Endodermal cell (in vitro differentiated cells): ENCODE measurements at regions not wholly inside any gene's neighbourhood (a gene's known extent, or its start where the extent isn't known, plus 50 kb on each side); places are given as distances from the start of the nearest gene placed in this dataset.

Source experiments
- DNase-seq: peaks from one replicate; pipeline ENCODE4 v3.0.0-alpha.2; 2017
- H3K27ac ChIP-seq: 2 replicates; pipeline ENCODE4 v1.5.1; 2013; ENCODE audit warnings: mild to moderate bottlenecking, low read depth, low read length, moderate library complexity
- H3K27me3 ChIP-seq: 2 replicates; pipeline ENCODE4 v1.6.1; 2013; ENCODE audit warnings: mild to moderate bottlenecking, low read length, moderate library complexity; ENCODE audit not compliant: insufficient read depth, control insufficient read depth, poor library complexity, severe bottlenecking
- H3K36me3 ChIP-seq: 2 replicates; pipeline ENCODE4 v1.7.0; 2013; ENCODE audit warnings: mild to moderate bottlenecking, low read length, moderate library complexity; ENCODE audit not compliant: control insufficient read depth, insufficient read depth
- H3K4me1 ChIP-seq: one replicate; pipeline ENCODE4 v1.7.0; 2013; ENCODE audit warnings: low read length; ENCODE audit not compliant: control insufficient read depth, insufficient read depth
- H3K4me3 ChIP-seq: 2 replicates; pipeline ENCODE4 v1.5.1; 2013; ENCODE audit warnings: mild to moderate bottlenecking, low read length, moderate library complexity
- H3K9ac ChIP-seq: 2 replicates; pipeline ENCODE4 v1.6.1; 2013; ENCODE audit warnings: mild to moderate bottlenecking, low read length, moderate library complexity; ENCODE audit not compliant: poor library complexity, severe bottlenecking; ENCODE audit errors: extremely low read depth
- H3K9me3 ChIP-seq: 2 replicates; pipeline ENCODE4 v1.6.1; 2013; ENCODE audit warnings: mild to moderate bottlenecking, low read length, moderate library complexity; ENCODE audit not compliant: control insufficient read depth
- H3K27ac Mint-ChIP-seq: 2 replicates; pipeline ENCODE4 v1.8.0; 2020; ENCODE audit warnings: mixed read lengths
- H3K27me3 Mint-ChIP-seq: 2 replicates; pipeline ENCODE4 v1.8.0; 2021; ENCODE audit warnings: mild to moderate bottlenecking, mixed read lengths; ENCODE audit not compliant: insufficient read depth
- H3K36me3 Mint-ChIP-seq: 2 replicates; pipeline ENCODE4 v1.8.0; 2020; ENCODE audit warnings: low read depth, mixed read lengths
- H3K4me1 Mint-ChIP-seq: 2 replicates; pipeline ENCODE4 v1.8.0; 2020; ENCODE audit warnings: mixed read lengths
- H3K4me3 Mint-ChIP-seq: 2 replicates; pipeline ENCODE4 v1.8.0; 2020; ENCODE audit warnings: mild to moderate bottlenecking, moderate library complexity, mixed read lengths
- H3K9me3 Mint-ChIP-seq: 2 replicates; pipeline ENCODE4 v1.8.0; 2020; ENCODE audit warnings: mild to moderate bottlenecking, mixed read lengths
- CTCF ChIP-seq: fragments of 200-600 bp; sonication (generic); conservative IDR thresholded peaks from 2 replicates; pipeline ENCODE4 v1.5.0; 2021; ENCODE audit warnings: antibody characterized with exemption, mild to moderate bottlenecking
- WGBS, 2 experiments: methylation state at CpG; one replicate each; pipeline versions ENCODE4 v1.1.5 to v1.1.7; 2013; ENCODE audit warnings: missing lambda C conversion rate in 2 of 2, mixed read lengths in 1 of 2; ENCODE audit not compliant: insufficient coverage in 1 of 2, insufficient read length in 1 of 2; 5-methylcytosine and 5-hydroxymethylcytosine counted together

- H3K9ac ChIP-seq: no peak overlapping the region
- no peaks in the 10 kb centered on the region for H3K36me3 Mint-ChIP-seq
- no peak overlapping the region for H3K4me3 Mint-ChIP-seq
- 92 to 95% methylated on average over 7 to 11 of the region's 11 CpGs for WGBS, 2 experiments
- H3K9me3 Mint-ChIP-seq: no peaks in the 10 kb centered on the region
- H3K27ac ChIP-seq: no peak overlapping the region
- H3K27ac Mint-ChIP-seq: no peak overlapping the region
- H3K27me3 ChIP-seq: no peaks in the 10 kb centered on the region
- no peak for TF ChIP-seq CTCF
- H3K36me3 ChIP-seq: no peaks in the 10 kb centered on the region
- H3K4me3 ChIP-seq: no peak overlapping the region
- peaks cover 3% of the 10 kb centered on the region for H3K27me3 Mint-ChIP-seq
- no peaks in the 10 kb centered on the region for H3K9me3 ChIP-seq
- DNase-seq: no peak
- H3K4me1 Mint-ChIP-seq: peaks cover 7% of the 10 kb centered on the region
- H3K4me1 ChIP-seq: no peaks in the 10 kb centered on the region
Observed at GRCh38 chr5:173790177-173790719, 97.9 kb upstream of the CPEB4 start.

DNA sequence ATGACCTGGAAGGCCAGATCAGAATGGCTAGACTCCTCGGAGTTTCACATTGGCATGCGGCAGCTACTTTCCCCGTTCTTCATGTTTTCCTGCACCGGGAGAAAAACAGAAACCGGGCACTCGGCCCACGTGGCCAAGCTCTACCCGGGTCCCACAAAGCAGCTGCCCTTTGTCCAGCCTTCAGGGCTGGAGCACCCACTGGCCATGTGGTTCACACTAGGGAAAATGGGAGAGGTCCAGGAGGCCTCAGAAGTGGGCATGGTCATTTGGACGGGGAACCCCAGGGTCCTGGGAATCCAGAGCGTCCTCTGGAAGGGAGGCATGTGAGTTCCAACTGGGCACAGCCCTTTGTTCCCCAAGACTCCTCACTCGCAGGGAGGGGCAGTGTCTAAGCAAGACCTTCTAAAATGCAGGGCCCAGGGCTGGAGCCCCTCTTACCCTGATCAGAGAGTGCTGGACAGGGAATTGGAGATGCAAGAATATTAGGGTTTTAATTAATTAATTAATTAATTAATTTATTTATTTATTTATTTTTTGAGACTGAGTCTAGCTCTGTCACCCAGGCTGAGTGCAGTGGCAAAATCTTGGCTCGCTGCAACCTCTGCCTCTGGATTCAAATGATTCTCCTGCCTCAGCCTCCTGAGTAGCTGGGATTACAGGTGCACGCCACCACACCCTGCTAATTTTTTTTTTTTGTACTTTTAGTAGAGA, 97.2 kb upstream of the CPEB4 start:
- no peak overlapping the region for H3K4me3 ChIP-seq
- 92 to 96% methylated on average over 9 to 13 of the region's 13 CpGs for WGBS, 2 experiments
- H3K9ac ChIP-seq: no peak overlapping the region
- Mint-ChIP-seq H3K27ac (no peak overlapping the region), H3K4me3 (no peak overlapping the region), H3K36me3 (no peaks in the 10 kb centered on the region), H3K27me3 (peaks cover 3% of the 10 kb centered on the region), H3K4me1 (peaks cover 7% of the 10 kb centered on the region), H3K9me3 (no peaks in the 10 kb centered on the region)
- H3K27ac ChIP-seq: no peak overlapping the region
- no peak for TF ChIP-seq CTCF
- H3K27me3 ChIP-seq: no peaks in the 10 kb centered on the region
- no peak for DNase-seq
- H3K36me3 ChIP-seq: no peaks in the 10 kb centered on the region
- no peaks in the 10 kb centered on the region for H3K4me1 ChIP-seq
- H3K9me3 ChIP-seq: no peaks in the 10 kb centered on the region

GRCh38 chr5:173791878-173792277, 96.3 kb upstream of the CPEB4 start:
- no peak overlapping the region for H3K27ac Mint-ChIP-seq

More at GRCh38 chr5:173791878-173792277, 96.3 kb upstream of the CPEB4 start:
- no peak for DNase-seq
- H3K27ac ChIP-seq: no peak overlapping the region
- H3K9me3 ChIP-seq: no peaks in the 10 kb centered on the region
- Mint-ChIP-seq H3K27me3 (peaks cover 3% of the 10 kb centered on the region), H3K9me3 (no peaks in the 10 kb centered on the region), H3K4me1 (no peaks in the 10 kb centered on the region), H3K36me3 (no peaks in the 10 kb centered on the region), H3K4me3 (no peak overlapping the region)
- no peaks in the 10 kb centered on the region for H3K27me3 ChIP-seq
- H3K4me3 ChIP-seq: no peak overlapping the region
- H3K9ac ChIP-seq: no peak overlapping the region
- no peak for TF ChIP-seq CTCF
- 89 to 92% methylated on average over 3 of the region's 3 CpGs for WGBS, 2 experiments
- no peaks in the 10 kb centered on the region for H3K4me1 ChIP-seq
- no peaks in the 10 kb centered on the region for H3K36me3 ChIP-seq
